K562 (cell line): ENCODE measurements at regions not wholly inside any gene's neighbourhood (a gene's known extent, or its start where the extent isn't known, plus 50 kb on each side); places are given as distances from the start of the nearest gene placed in this dataset.

Source experiments
- ATAC-seq: fragments of 200-7000 bp; cut with Tn5 transposase; 3 replicates; pipeline ENCODE4 v1.9.1; 2020; ENCODE audit warnings: moderate library complexity
- BruUV-seq: library from RNA; stranded (reverse); fragments of 400-500 nt; replicated peaks from 2 replicates; lab custom pipeline; 2021; lab: Mats Ljungman, UMichigan
- CTCF ChIA-PET: fragments of 300-600 bp; formaldehyde crosslinking; extraction: SDS; loops from one replicate; lab custom pipeline; 2021; ENCODE audit warnings: low intra/inter-chr PET ratio; lab: Yijun Ruan, JAX
- POLR2A ChIA-PET: fragments of 300-600, 350-650 bp; sonication (Branson Sonifier 250); formaldehyde crosslinking; extraction: SDS; loops from one replicate; lab custom pipeline; 2021; ENCODE audit warnings: antibody characterized with exemption, inconsistent platforms; lab: Yijun Ruan, JAX
- DNase-seq, 4 experiments: peaks; one replicate each; pipeline versions ENCODE4 v3.0.0 to v3.0.0-alpha.2; 2011 to 2018; ENCODE audit warnings: low spot score in 3 of 4, mixed read lengths in 3 of 4; ENCODE audit errors: extremely low read depth in 1 of 4
- FAIRE-seq: peaks from 2 replicates; lab custom pipeline; 2011; peaks lifted over from hg19 to GRCh38; lab: Jason Lieb, UNC
- H2AFZ ChIP-seq: 2 replicates; pipeline ENCODE4 v1.6.0; 2011; ENCODE audit warnings: low read depth, low read length, control low read depth, inconsistent platforms
- H3K27ac ChIP-seq: fragments of 200-600 bp; 3 replicates; pipeline ENCODE4 v1.8.0; 2011; ENCODE audit warnings: low read depth, mild to moderate bottlenecking, control low read depth, inconsistent platforms, low read length, moderate library complexity, mixed read lengths; ENCODE audit errors: extremely low read depth
- H3K27me3 ChIP-seq, 2 experiments: fragments of 300-600 bp in 1 of 2; 2 replicates in 1 of 2; 3 replicates in 1 of 2; pipeline versions ENCODE4 v1.6.0 to v1.8.0; 2011; ENCODE audit warnings: inconsistent platforms in 2 of 2, low read length in 2 of 2, mild to moderate bottlenecking in 1 of 2, mixed read lengths in 1 of 2, moderate library complexity in 1 of 2; ENCODE audit not compliant: control insufficient read depth in 2 of 2, insufficient read depth in 2 of 2
- H3K36me3 ChIP-seq: fragments of 300-600 bp; 3 replicates; pipeline ENCODE4 v1.8.0; 2011; ENCODE audit warnings: mild to moderate bottlenecking, low read length, inconsistent platforms; ENCODE audit not compliant: control insufficient read depth, insufficient read depth
- H3K4me1 ChIP-seq, 2 experiments: fragments of 200-600 bp in 1 of 2; replicated peaks in 1 of 2; 2 replicates in 1 of 2; 3 replicates in 1 of 2; pipeline versions ENCODE4 v1.5.1 to v1.8.0; 2011; ENCODE audit warnings: inconsistent platforms in 2 of 2, low read length in 2 of 2, mild to moderate bottlenecking in 1 of 2, mixed read lengths in 1 of 2, moderate library complexity in 1 of 2; ENCODE audit not compliant: control insufficient read depth in 2 of 2, insufficient read depth in 2 of 2
- H3K4me2 ChIP-seq: 2 replicates; pipeline ENCODE4 v1.6.1; 2011; ENCODE audit warnings: low read length, control low read depth, inconsistent platforms, mixed read lengths; ENCODE audit not compliant: insufficient read depth
- H3K4me3 ChIP-seq: fragments of 200-600 bp; sonication (generic), shearing (Covaris generic); 2 replicates; pipeline ENCODE4 v1.5.1; 2016; ENCODE audit warnings: control low read depth, inconsistent platforms
- H3K79me2 ChIP-seq: fragments of 200-600 bp; 3 replicates; pipeline ENCODE4 v1.8.0; 2011; ENCODE audit warnings: low read length, inconsistent platforms; ENCODE audit not compliant: control insufficient read depth, insufficient read depth
- H3K9ac ChIP-seq, 2 experiments: 2 replicates each; pipeline versions ENCODE4 v1.6.0 to v1.6.1; 2011; ENCODE audit warnings: low read depth in 2 of 2, low read length in 2 of 2, control low read depth in 1 of 2, inconsistent platforms in 1 of 2, mild to moderate bottlenecking in 1 of 2, mixed read lengths in 1 of 2; ENCODE audit not compliant: insufficient read depth in 1 of 2
- H3K9me1 ChIP-seq: one replicate; pipeline ENCODE4 v1.6.0; 2011; ENCODE audit warnings: inconsistent platforms, mild to moderate bottlenecking, low read length, moderate library complexity; ENCODE audit not compliant: control insufficient read depth, insufficient read depth
- H3K9me3 ChIP-seq: replicated peaks from 2 replicates; pipeline ENCODE4 v1.5.1; 2011; ENCODE audit warnings: low read depth, low read length, inconsistent platforms; ENCODE audit not compliant: control insufficient read depth, insufficient read depth
- H4K20me1 ChIP-seq: replicated peaks from 2 replicates; pipeline ENCODE4 v1.6.1; 2011; ENCODE audit warnings: low read length, inconsistent platforms, mixed read lengths; ENCODE audit not compliant: control insufficient read depth, insufficient read depth
- HINFP ChIP-seq: fragments of 450-650 bp; conservative IDR thresholded peaks from 2 replicates; pipeline ENCODE4 v1.6.1; 2016; ENCODE audit warnings: missing genetic modification characterization, low read depth, mild to moderate bottlenecking, control low read depth, missing compliant biosample characterization
- HMGN3 ChIP-seq: IDR thresholded peaks from 2 replicates; pipeline ENCODE4 v1.6.1; 2011; ENCODE audit warnings: borderline replicate concordance, low read depth, mild to moderate bottlenecking, mixed read lengths, low read length; ENCODE audit not compliant: insufficient read length; ENCODE audit errors: extremely low read depth
- KDM4B ChIP-seq, 2 experiments: fragments of 450-650 bp in 1 of 2; sonication (generic) in 1 of 2; IDR thresholded peaks; 2 replicates each; pipeline ENCODE4 v1.6.1; 2016 to 2017; ENCODE audit warnings: borderline replicate concordance in 2 of 2, antibody characterized with exemption in 1 of 2, low read depth in 1 of 2, mild to moderate bottlenecking in 1 of 2
- NFYB ChIP-seq: IDR thresholded peaks from 2 replicates; pipeline ENCODE4 v1.6.1; 2011; ENCODE audit warnings: mild to moderate bottlenecking, moderate library complexity; ENCODE audit not compliant: insufficient read length; ENCODE audit errors: extremely low read depth
- VEZF1 ChIP-seq: fragments of 200-800 bp; sonication (Bioruptor generic); IDR thresholded peaks from 2 replicates; pipeline ENCODE4 v1.6.1; 2017; ENCODE audit warnings: missing genetic modification characterization, missing compliant biosample characterization
- ZNF324 ChIP-seq: fragments of 250-450 bp; sonication (Bioruptor Pico); IDR thresholded peaks from 2 replicates; pipeline ENCODE4 v1.4.0; 2020; ENCODE audit warnings: mild to moderate bottlenecking
- WGBS: fragments of 100-300 bp; shearing (Covaris generic); methylation state at CpG from one replicate; pipeline ENCODE4 v1.1.6; 2016; ENCODE audit warnings: low coverage, mixed read lengths; ENCODE audit not compliant: insufficient coverage; ENCODE audit errors: missing lambda C conversion rate; 5-methylcytosine and 5-hydroxymethylcytosine counted together
- in situ Hi-C: fragments of 300-500 bp; cut with MboI; formaldehyde crosslinking; loops from 4 replicates; pipeline ENCODE4 v1.15.0; 2018; ENCODE audit warnings: inconsistent platforms, mixed read lengths
- intact Hi-C: fragments of 100-400 bp; cut with micrococcal nuclease; formaldehyde crosslinking; loops from 2 replicates; pipeline ENCODE4 v1.14.2; 2022
- TF ChIP-seq, protein P1 (sequence below): fragments of 450-650 bp; IDR thresholded peaks from 2 replicates; pipeline ENCODE4 v1.6.1; 2017; ENCODE audit warnings: antibody characterized with exemption, mild to moderate bottlenecking
- TF ChIP-seq, protein P2 (sequence below): fragments of 250-450 bp; sonication (Bioruptor Pico); IDR thresholded peaks from 2 replicates; pipeline ENCODE4 v1.4.0; 2020; ENCODE audit warnings: mild to moderate bottlenecking, moderate library complexity
- TF ChIP-seq, protein P3 (sequence below): sonication (generic); formaldehyde crosslinking; IDR thresholded peaks from 2 replicates; pipeline ENCODE4 v1.8.0; 2022; ENCODE audit warnings: missing genetic modification reagents, mild to moderate bottlenecking, borderline replicate concordance

- intact Hi-C loops (no loop called here), in situ Hi-C loops (no loop called here)
- ATAC-seq = no peak
- Histone ChIP-seq H3K79me2 (no peaks in the 10 kb centered on the region), H3K27ac (no peak overlapping the region), H2AFZ (no peak overlapping the region), H3K9me3 (no peaks in the 10 kb centered on the region), H3K9me1 (no peaks in the 10 kb centered on the region), H3K4me2 (no peak overlapping the region), H3K27me3 (no peaks in the 10 kb centered on the region), H3K4me3 (no peak overlapping the region), H3K36me3 (no peaks in the 10 kb centered on the region), H3K4me1 (no peaks in the 10 kb centered on the region), H3K9ac (no peak overlapping the region), H4K20me1 (peaks cover 7% of the 10 kb centered on the region; the same call in 1 of the 2 replicates)
- FAIRE-seq = no peak
- ChIA-PET CTCF (no interaction called here), POLR2A (interaction anchor here (0.6 kb wide), 2 partner anchors 16 to 143 kb away, joined by 3 to 6 read pairs; no protein-coding TSS in a partner anchor)
- no peak for DNase-seq
- BruUV-seq = no TSS peak
- WGBS = 0% methylated on average over 5 of the region's 5 CpGs
- TF ChIP-seq, protein P1, sequence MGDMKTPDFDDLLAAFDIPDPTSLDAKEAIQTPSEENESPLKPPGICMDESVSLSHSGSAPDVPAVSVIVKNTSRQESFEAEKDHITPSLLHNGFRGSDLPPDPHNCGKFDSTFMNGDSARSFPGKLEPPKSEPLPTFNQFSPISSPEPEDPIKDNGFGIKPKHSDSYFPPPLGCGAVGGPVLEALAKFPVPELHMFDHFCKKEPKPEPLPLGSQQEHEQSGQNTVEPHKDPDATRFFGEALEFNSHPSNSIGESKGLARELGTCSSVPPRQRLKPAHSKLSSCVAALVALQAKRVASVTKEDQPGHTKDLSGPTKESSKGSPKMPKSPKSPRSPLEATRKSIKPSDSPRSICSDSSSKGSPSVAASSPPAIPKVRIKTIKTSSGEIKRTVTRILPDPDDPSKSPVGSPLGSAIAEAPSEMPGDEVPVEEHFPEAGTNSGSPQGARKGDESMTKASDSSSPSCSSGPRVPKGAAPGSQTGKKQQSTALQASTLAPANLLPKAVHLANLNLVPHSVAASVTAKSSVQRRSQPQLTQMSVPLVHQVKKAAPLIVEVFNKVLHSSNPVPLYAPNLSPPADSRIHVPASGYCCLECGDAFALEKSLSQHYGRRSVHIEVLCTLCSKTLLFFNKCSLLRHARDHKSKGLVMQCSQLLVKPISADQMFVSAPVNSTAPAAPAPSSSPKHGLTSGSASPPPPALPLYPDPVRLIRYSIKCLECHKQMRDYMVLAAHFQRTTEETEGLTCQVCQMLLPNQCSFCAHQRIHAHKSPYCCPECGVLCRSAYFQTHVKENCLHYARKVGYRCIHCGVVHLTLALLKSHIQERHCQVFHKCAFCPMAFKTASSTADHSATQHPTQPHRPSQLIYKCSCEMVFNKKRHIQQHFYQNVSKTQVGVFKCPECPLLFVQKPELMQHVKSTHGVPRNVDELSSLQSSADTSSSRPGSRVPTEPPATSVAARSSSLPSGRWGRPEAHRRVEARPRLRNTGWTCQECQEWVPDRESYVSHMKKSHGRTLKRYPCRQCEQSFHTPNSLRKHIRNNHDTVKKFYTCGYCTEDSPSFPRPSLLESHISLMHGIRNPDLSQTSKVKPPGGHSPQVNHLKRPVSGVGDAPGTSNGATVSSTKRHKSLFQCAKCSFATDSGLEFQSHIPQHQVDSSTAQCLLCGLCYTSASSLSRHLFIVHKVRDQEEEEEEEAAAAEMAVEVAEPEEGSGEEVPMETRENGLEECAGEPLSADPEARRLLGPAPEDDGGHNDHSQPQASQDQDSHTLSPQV = no peak
- TF ChIP-seq, protein P2, sequence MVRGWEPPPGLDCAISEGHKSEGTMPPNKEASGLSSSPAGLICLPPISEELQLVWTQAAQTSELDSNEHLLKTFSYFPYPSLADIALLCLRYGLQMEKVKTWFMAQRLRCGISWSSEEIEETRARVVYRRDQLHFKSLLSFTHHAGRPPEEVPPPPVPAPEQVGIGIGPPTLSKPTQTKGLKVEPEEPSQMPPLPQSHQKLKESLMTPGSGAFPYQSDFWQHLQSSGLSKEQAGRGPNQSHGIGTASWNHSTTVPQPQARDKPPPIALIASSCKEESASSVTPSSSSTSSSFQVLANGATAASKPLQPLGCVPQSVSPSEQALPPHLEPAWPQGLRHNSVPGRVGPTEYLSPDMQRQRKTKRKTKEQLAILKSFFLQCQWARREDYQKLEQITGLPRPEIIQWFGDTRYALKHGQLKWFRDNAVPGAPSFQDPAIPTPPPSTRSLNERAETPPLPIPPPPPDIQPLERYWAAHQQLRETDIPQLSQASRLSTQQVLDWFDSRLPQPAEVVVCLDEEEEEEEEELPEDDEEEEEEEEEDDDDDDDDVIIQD (CRISPR knock-in tag) = no peak
- TF ChIP-seq KDM4B (IDR thresholded peaks at IDR 0.05; ENCODE audit: borderline replicate concordance in 2 of 2, low read depth in 1 of 2) (no peak), VEZF1 (CRISPR knock-in tag) (no peak), ZNF324 (CRISPR knock-in tag) (no peak), HMGN3 (no peak), NFYB (no peak), HINFP (tag) (no peak)
- TF ChIP-seq, protein P3, sequence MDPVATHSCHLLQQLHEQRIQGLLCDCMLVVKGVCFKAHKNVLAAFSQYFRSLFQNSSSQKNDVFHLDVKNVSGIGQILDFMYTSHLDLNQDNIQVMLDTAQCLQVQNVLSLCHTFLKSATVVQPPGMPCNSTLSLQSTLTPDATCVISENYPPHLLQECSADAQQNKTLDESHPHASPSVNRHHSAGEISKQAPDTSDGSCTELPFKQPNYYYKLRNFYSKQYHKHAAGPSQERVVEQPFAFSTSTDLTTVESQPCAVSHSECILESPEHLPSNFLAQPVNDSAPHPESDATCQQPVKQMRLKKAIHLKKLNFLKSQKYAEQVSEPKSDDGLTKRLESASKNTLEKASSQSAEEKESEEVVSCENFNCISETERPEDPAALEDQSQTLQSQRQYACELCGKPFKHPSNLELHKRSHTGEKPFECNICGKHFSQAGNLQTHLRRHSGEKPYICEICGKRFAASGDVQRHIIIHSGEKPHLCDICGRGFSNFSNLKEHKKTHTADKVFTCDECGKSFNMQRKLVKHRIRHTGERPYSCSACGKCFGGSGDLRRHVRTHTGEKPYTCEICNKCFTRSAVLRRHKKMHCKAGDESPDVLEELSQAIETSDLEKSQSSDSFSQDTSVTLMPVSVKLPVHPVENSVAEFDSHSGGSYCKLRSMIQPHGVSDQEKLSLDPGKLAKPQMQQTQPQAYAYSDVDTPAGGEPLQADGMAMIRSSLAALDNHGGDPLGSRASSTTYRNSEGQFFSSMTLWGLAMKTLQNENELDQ (CRISPR knock-in tag) = no peak
Measured at GRCh38 chr1:29743264-29743663, 506.9 kb downstream of the PTPRU start.
